Activated CD4-positive, alpha-beta T cell treated with anti-CD3 and anti-CD28 coated beads for 48 hours (primary cell): ENCODE measurements at regions not wholly inside any gene's neighbourhood (a gene's known extent, or its start where the extent isn't known, plus 50 kb on each side); places are given as distances from the start of the nearest gene placed in this dataset.
"Not testable (repeated sequence)": the region's sequence is repeated elsewhere in the genome, so short reads cannot be mapped to it uniquely, and the experiment has no call there.

Experiments used
- DNase-seq: peaks from one replicate; pipeline ENCODE4 v3.0.0-alpha.2; 2020

DNA sequence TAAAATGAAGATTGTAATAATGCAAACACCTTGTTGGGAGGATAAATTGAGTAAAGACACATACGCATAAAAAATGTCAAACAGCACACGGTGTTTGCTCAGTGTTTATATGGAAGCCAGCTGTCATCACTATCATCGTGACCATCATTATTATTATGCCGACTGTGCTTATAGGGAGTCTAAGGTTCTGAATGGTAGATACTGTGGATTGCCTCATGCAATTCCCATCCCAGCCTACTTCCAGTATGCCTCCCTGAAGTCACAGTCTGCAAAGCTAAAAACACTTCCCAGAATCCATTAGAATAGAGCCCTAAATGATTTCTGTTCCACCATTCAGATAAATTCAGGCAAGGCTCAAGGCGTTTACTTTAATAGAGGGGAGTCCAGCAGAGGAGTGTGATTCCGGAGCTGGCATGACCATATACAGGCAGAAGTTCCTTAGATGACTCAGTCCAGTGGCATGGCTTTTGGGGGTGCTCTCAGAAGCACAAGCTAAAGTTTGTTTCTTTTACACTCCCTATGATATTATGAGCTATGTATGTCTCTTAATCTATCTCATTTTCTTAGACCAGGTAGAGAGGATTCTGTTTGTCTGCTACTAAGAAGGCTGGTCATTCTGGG, 148.7 kb downstream of the MEX3B start:
- no peak for DNase-seq

DNA sequence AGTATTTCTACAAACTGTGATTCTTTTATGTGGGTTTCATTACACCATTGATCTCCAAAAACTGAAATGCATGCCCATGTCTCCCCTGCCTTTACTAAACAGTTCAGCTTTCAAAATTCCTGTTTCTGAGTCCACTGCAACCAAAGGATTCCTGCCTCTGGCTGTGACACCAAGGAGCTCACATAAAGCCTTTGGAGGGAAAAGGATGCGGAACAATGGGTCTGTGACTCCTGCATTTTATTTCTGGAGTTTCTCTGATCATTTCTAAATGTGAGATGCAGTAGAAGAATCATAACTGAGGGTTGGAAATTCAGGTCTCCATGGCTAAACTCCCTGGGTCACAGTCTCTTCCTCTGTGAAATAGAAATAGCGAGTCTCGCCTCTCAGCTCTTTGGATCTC, 149.5 kb downstream of the MEX3B start:
- no peak for DNase-seq

DNA sequence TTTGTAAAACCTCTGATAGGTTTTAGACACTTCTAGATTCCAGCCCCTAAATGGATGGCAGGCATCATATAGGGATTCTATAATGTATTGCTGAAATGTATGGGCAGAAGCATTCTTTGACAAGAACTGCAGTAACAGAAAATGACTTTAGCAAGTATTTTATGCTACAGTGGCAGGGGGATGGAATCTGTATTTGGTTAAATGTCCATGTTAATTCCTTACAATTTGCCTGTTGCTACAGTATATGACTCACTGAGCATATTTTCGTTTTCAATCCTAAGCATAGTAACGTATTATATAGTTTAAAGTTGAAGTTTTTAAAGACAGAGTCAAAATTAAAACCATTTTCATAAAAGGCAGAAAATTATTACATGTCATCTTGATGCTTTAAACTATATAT, 150.1 kb downstream of the MEX3B start:
- DNase-seq, result no peak

DNA sequence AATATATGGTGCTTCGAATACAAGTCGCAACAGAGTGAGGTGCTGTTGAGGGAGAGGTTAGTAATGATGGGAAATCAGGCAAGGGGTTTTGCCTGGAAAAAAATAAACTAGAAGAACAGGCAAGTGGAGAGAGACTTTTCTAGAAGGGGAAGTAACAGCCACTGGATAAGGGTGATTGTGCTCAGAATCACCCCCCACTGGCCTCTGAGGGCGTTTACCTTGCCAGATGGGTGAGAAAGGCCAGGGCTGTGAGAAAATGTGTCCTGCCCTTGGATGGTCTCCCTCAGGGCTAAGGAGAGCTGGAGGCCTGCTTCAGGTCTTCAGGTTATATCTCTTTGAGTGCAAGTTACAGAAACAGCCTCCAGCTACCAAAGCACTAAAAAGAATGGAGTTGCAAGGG, 151.8 kb downstream of the MEX3B start:
- no peak for DNase-seq

DNA sequence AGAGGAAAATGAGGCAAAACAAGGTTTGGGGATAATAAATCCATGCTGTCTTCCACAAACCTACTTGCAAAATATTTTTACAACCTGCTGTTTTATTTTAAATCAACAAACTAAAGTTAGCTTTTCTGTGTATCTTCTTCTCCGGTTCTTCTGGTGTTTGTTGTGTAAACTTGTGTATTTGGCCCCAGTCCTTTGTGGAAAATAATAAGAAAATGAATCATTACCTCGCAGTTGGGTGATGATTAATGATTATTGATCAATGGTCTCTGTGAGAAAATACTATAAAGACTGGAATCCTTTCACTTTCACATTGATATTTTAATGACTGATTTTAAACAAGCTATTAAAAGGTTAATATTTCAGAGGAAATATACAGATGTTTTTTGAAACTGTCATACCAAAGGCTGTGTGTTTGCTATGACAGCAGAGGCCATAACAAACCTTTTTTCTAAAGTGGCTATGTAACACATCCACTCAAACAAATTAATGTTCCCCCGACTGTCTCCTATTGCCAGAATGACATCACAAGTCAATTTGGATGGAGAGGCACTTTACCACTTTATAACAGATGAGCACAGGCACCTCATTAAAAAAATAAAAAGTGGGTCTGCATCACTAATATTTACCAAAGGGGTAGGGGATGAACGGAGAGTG, 152.5 kb downstream of the MEX3B start:
- no peak for DNase-seq

DNA sequence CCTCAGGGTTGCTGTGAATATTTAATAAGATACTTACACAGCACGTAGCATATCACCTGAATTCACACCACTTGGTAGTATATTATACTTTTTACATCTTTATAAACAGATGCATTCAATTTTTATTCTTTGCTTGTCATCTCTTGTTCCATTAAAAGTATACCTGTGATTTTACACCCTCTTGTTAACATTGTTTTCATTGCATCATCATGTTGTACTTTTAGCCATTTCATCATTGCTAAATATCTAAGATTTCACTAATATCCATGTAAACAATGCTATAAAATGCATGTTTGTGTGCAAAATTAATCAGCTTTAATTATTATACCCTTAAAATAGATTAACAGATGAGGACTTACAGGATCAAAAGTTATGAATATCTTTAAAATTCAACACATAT, 155.3 kb downstream of the MEX3B start:
- DNase-seq, result no peak

DNA sequence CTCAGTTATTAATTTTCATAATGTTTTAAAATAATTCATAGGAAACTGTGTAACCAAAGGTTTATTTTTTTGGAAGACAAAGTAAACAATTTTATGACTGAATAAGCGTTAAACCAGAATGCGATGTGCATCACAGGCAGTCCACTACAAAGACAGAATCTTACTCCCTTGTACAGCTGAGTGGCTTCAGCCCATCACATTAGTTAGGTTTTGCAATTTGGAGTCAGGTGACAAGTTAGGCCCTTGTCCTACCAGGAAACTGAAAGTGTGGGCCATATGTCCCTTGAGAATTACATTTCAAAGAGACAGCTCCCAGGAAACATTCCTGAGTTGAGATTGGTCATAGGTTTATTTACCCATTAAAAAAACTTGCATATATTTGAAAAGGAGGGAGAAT, 156.3 kb downstream of the MEX3B start:
- DNase-seq, result no peak

DNA sequence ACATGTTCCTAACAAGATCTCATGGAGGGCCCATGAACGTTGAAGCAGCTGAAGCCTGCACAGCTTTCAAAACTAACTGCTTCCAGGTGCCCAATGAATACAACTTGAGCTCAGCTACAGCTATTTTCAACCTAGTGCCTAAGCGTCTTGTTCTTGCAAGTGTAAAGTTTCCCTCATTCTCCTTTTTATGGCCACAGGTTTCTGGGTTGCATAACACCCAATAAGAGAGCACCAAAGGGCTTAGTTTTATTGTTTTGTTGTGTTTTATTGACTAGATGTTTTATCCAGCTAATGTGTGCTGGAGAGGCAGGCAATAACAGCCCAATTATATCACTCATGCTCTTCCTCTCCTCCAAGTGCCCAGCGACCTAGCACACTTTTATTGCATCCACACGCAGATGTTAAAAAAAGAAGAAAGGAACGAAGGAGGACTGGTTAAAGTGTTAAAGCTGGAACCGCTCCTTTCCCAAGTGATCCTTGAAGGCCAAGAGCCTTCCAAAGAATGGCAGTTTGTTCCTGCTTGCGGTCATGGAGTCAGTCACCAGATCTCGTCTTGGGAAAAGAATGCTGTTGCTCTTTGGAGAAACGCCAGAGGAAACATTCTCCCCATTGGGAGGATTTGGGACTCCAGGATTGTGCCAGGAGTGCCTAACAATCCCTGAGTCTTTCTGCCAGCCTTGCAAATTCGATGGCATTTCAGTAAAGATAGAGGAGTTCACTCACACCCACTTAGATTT, 156.9 kb downstream of the MEX3B start:
- DNase-seq, result no peak

DNA sequence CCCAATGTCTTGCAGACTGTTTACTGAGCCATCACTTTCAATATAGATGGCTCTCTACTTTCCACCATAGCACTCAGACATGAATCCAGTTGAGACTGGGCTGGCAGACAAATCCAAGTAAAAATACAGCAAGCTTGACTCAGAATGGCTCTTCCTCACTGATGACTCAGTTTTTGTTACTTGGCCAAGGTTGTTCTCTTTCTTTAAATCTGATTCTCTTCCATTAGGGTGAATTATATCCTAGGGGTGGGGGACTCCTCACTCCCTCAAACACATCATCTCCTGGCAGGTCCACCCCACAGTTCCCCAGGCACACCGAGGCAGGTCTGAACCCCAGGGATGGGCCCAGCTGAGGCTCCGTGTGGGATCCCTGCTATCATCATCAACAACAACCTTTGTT, 157.9 kb downstream of the MEX3B start:
- no peak for DNase-seq

DNA sequence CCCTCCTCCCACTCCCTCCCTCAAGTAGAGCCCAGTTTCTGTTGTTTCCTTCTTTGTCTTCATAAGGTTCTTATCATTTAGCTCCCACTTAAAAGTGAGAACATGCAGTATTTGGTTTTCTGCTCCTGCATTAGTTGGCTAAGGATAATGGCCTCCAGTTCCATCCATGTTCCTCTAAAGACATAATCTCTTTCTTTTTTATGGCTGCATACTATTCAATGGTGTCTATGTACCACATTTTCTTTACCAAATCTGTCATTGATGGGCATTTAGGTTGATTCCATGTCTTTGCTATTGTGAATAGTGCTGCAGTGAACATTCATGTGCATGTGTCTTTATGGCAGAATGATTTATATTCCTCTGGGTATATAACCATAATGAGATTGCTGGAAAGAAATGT, 158.6 kb downstream of the MEX3B start:
- not testable (repeated sequence) for DNase-seq

DNA sequence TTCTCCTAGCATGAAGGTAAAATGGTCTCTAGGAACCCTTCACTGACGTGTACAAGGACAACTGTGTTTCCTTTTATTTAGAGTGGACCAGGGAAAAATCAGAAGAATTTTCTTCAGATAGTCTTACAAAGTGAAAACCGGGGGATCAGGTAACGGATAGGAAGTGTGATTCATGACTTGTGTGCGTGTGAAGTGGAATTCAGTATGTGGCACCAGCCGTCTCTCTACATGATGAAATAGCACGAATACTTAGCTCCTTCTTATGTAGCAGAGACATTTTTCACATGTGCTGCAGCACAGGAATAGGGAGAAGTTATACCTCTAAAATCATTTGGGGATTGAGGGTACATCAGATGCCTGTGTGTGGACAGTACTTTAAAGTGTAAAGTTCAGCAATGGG, 159.2 kb downstream of the MEX3B start:
- no peak for DNase-seq

DNA sequence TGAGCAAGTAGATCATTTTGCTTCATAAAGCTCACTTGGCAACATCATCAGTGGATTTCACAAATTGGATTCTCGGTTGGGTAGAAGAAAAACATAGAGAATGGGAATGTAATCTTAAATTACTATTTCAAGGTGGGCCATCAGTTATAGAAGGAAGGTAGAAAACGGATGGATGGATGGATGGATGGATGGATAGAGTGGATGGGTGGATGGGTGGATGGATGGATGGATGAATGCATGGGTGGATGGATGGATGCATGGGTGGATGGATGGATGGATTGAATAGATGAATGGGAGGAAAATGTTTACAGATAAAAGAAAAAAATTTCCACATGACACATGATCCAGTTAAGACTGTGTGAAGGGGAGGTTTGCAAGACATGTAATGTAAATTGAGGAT, 159.7 kb downstream of the MEX3B start:
- no peak for DNase-seq

DNA sequence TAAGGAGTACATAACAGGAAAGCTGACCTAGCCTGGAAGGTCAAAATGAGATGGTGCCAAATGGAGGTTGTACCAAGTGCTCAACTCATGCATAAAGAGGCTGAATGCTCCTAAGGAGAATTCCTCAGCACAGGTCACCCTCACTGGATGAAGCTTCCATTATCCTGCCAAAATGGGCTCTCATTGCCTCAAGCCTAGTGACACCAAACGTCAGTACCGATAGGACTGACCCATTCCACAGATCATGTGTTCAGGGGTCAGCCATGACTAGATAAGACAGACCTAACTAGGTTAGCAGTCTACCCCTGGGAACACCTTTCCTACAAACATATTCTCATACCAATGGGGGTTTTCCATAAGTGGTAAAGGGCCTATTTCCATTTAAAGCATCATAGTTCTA, 160.7 kb downstream of the MEX3B start:
- DNase-seq, result no peak

DNA sequence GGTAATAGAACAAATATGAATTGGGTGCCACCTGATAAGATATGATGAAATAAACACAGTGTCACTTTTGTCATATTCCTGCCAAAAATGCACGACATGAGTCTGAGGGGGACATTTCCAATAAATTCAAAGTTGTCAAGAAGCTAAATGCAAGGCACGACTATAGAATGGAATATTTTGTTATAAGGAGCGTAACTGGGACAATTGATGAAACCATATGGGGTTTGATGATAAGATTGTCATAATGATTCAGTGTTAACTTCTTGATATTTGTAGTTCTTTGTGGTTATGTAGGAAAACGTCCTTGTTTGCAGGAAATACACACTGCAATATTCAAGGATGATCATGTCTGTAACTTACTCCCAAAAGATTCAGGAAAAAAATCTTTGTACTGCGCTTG, 163.3 kb downstream of the MEX3B start:
- DNase-seq, result no peak

DNA sequence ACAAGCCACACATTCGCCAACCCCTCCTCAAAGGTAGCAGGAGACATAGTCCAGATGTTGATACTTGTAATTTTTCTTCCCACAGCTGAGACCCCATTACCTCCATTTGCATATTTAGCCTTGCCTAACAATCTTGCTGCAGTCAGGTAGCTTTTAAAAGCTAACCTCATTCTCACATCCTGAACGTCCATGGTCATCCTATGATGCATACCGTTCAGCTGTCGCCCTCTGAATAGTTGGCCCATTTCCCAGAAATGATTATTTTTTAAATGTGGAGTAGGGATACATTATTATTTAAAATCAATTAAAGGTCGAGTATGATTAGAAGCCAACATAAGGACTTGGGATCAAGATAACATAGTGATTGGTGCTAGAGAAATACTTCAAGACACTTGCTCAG, 165.0 kb downstream of the MEX3B start:
- DNase-seq, result no peak

DNA sequence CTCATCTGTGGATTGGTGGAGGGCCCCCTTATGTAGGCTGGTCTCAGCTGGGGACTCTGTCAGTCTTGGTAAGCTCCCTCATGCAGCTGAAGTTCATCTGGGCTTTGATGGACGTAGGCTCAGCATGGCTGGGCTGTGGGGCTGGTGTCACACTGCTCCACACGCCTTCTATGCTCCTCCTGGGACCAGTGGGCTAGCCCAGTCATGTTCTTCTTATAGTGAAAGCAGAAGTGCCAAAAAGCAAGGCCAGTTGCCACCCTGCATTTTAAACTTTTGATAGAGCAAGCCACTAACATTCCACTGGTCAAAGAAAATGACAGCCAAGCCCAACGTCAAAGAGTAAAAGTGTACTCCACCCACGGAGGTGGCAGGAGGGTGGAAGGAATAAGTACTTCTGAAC, 165.5 kb downstream of the MEX3B start:
- no peak for DNase-seq

DNA sequence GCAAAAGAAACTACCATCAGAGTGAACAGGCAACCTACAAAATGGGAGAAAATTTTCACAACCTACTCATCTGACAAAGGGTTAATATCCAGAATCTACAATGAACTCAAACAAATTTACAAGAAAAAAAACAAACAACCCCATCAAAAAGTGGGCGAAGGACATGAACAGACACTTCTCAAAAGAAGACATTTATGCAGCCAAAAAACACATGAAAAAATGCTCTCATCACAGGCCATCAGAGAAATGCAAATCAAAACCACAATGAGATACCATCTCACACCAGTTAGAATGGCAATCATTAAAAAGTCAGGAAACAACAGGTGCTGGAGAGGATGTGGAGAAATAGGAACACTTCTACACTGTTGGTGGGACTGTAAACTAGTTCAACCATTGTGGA, 170.1 kb downstream of the MEX3B start:
- not testable (repeated sequence) for DNase-seq

DNA sequence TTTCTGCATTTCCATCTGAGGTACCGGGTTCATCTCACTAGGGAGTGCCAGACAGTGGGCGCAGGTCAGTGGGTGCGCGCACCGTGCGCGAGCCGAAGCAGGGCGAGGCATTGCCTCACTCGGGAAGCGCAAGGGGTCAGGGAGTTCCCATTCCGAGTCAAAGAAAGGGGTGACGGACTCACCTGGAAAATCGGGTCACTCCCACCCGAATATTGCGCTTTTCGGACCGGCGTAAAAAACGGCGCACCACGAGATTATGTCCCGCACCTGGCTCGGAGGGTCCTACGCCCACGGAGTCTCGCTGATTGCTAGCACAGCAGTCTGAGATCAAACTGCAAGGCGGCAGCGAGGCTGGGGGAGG, 175.1 kb downstream of the MEX3B start:
- not testable (repeated sequence) for DNase-seq

DNA sequence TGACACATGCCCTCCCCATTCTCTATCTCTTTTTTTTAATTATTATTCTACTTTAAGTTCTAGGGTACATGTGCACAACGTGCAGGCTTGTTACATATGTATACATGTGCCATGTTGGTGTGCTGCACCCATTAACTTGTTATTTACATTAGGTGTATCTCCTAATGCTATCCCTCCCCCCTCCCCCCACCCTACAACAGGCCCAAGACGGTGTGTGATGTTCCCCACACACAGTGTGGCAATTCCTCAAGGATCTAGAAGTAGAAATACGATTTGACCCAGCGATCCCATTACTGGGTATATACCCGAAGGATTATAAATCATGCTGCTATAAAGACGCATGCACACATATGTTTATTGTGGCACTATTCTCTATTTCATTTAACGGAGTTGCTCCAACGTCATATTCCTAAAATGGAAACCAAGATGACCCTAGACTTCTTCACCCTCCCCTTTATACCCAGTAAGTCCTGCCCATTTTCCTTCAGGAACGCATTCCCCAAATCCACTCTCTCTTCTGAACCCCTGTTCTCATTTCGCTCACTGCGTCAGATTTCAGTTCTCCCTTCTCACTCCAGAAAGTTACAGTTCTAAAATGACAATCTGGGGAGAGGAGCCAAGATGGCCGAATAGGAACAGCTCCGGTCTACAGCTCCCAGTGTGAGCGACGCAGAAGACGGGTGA, 175.6 kb downstream of the MEX3B start:
- not testable (repeated sequence) for DNase-seq

DNA sequence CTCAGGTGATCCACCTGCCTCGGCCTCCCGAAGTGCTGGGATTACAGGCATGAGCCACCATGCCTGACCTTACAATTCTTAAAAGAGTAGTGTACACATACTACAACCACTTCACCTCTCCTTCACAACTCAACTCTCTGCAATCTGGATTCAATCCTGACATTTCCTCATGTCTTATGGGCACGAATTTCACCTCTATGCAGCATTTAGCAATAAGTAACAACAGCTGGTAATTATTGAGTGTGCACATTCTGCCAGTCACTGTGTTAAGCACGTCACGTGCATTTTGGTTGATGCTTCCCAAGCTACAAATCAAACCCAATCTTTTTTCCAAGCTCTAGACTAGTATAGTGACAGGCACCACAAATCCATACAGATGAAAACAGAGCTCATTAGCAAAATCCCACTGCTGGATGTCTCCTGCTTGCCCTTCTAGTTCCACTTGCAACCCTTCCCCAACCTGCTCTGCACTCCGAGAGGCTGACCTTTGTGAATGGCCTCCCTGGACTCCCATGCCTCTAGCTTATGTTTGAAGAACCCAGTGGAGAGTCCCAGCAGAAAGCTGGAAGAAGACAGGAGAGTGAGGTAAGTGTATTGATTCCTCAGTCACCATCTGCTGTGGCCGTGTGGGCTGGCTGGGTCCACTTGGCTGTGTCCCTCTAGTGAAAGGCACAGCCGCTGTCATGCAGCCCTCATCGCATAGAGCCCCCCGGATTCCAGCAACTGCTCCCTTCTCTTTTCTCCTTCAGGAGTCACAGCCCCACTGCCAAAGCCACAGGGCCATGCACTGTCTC, 176.5 kb downstream of the MEX3B start:
- no peak for DNase-seq

DNA sequence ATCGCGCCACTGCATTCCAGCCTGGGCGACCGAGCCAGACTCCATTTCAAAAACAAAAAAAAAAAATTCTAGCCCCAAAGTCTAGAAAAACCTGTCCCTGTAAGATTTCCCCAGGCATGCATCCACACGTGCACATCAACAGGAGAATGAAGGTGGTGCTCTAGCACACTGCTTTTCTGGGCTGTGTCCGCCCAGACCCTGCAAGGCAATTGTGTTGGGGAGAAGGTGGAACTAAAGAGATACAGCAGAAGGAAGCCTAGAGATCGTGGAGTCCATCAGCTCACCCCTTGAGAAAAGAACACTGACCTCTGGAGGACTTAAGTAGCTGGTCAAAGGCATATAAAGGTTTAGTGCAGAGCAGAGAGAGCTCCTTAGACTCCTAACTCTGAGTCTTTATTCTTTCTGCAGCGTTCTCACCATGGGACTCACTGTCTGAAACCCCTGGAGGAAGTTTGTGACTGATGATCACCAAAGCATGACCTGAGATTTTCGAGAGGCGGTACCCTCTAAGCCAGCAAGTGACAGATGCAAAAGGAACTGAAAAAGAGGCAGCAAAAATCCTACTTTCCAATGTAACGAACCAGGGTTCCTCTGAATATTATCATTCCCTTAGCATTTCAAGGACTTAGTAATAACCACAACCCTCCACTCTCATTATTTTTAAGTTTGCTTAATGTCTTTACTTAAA, 179.8 kb downstream of the MEX3B start:
- DNase-seq, result no peak

DNA sequence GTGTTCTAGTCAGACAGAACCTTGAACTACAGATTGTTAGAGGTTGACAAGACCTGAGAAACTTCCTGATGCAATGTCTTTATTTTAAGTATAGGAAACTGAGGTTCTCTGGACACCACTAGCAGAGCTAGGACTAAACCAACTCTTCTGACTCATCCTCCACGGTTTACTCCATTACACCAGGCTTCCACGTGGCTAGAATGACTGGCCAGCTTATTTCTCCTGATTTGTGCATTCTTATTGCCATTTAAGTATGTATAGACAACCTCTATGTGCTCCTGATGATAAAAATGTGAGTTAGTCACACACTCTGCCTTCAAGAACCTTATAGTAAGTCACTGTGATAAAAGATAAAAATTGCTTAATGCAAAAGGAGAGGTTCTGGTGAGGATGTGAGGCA, 182.7 kb downstream of the MEX3B start:
- no peak for DNase-seq
